ENCODE measurements at regions not wholly inside any gene's neighbourhood (a gene's known extent, or its start where the extent isn't known, plus 50 kb on each side); places are given as distances from the start of the nearest gene placed in this dataset.
"Not testable (repeated sequence)": the region's sequence is repeated elsewhere in the genome, so short reads cannot be mapped to it uniquely, and the experiment has no call there.

DNA sequence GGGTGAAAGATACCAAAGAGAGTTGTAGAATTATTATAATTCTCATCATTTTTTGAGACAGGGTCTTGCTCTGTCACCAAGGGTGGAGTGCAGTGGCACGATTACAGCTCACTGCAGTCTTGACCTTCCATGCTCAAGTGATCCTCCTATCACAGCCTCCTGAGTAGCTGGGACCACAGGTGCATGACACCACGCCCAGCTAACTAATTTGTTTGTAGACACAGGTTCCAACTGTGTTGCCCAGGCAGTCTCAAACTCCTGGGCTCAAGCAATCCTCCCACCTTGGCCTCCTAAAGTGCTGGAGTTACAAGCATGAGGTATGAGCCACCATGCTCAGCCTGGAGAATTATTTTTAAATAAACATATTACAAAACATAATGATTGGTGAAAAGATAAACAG, 92.8 kb upstream of the MSH6 start:
- no peak for DNase-seq

DNA sequence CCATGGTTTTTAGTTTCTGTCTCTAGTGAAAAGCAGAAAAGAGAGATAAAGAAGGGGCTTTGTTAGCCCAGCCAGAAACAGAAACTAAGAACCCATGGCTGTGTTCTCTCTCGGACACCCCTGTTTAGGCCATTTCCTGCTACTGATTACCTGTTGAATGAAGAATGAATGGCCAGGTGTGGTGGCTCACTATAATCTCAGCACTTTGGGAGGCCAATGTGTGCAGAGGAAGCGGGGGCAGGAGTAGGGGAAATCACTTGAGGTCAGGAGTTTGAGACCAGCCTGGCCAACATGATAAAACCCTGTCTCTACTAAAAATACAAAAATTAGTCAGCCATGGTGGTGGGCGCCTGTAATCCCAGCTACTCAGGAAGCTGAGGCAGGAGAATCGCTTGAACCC, 93.8 kb upstream of the MSH6 start:
- not testable (repeated sequence) for DNase-seq

DNA sequence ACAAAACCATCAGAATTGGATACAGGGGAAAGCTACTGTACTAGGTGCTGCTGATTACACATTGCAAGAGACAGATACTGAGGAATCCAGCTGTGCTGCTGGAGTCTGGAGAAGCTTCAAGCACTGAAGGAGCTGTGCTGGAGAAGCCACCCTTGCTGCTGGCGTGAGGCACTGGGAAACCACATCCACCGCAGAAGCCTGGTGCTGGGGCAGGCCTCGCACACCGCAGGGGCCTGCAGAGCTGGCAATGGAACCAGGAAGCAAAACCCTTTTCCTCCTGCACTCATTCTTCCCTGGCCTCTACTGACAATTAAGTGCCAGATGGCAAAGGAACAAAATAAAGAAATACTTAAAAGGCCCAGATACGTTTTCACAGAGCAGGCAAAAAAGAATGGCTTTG, 94.4 kb upstream of the MSH6 start:
- no peak for DNase-seq

DNA sequence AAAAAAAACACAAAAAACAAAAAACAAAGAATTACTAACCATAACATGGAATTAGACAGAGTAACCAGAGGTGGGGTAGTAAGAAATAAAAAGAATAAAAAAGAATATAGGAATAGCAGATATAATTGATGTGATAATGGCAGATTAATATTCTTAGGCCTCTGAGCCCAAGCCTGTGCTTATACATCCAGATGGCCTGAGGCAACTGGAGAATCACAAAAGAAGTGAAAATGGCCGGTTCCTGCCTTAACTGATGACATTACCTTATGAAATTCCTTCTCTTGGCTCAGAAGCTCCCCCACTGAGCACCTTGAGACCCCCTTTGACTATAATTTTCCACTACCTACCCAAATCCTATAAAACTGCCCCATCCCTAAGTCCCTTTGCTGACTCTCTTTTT, 95.1 kb upstream of the MSH6 start:
- DNase-seq: no peak

DNA sequence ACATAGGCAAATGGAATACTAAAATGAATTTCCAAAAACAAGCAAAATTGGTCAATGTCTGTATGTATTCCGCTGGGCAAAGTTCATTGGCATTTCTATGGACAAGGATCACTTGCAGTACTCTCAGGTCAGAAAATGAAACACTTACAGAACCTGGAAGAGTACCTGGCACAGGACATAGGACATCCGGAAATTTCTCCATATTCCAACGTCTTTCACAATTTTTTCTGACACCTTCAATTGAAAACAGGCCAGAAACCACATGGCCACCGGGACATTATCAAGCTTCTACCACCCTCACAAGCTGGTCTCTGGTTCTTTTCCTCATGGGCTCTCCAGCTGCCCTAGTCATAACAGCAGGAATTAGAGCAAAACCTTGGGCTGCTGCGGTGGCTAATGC, 96.9 kb upstream of the MSH6 start:
- DNase-seq: no peak

DNA sequence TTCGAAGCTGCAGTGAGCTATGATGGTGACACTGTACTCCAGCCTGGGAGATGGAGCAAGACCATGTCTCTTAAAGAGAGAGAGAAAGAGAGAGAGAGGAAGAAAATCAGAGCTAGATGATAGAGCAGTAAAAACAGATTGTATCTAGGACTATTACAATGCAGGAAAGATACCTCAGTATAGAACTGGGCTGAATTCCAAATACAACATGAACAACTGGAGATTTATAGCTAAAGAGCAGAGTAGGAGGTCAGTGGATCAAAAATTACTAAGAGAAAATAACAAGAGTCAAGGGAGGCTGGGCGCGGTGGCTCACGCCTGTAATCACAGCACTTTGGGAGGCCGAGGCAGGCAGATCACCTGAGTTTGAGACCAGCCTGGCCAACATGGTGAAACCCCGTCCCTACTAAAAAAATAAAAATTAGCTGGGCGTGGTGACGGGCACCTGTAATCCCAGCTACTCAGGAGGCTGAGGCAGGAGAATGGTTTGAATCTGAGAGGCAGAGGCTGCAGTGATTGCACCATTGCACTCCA, 100.7 kb upstream of the MSH6 start:
- no peak for DNase-seq

DNA sequence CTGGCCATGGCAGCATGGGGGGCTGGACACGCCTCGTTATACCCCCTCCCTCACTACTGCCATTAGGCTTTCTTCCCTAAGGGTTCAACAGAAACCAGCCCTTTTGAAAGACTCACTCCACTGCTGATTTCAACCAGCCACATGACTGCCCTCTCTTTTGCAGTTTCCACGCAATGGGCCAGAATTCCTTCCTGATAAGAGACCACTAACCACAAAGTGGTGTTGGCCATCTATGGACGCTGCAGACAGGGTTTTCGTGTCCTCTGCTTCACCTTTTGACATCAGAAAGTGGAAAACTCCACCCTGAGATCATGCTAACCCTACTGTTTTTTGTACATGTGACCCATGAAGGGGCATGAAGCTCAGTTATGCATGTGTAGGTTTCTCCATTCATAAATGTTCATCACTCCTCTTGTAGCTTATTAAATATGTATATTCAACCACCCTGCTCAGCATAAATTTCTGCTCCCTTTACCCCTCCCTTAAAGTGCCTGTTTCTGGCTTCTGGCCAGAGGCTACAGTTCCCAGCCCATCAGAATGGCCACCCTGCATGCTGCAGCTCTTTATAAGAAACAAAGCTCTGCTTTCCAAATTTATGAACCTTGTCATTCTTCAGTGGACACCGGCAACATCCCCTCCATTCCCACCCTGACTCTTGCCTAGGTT, 105.6 kb upstream of the KCNK12 start:
- no peak for DNase-seq

DNA sequence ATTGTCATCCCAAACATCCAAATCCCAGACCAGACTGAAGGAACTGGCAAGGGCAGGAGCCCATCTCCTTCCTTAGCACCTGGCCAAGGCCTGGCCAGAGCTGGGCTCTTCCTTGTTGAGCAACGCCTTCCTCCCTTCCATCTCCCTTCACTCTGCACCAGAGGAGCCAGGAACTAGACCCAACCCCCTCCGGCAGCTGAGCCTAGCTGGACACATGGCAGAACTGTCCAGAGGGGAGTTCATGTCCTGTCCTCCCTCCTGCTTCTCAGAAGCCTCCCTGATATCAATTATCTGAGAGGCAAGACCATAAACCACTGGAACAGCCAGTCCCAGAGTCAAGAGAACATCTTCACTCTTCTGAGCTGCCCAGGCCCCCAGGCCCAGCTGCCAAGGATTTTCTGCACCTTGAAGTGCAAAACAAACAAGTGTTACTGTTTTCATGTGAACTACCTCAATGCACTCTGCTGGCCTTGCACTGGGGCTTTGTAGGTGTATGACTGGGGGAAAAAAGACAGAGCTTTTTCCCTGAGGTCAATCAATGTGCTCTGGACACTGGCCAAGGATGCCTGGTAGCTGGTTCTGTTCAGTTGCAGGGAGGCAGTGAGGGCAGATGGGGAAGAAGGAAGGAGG, 104.5 kb upstream of the KCNK12 start:
- no peak for DNase-seq

DNA sequence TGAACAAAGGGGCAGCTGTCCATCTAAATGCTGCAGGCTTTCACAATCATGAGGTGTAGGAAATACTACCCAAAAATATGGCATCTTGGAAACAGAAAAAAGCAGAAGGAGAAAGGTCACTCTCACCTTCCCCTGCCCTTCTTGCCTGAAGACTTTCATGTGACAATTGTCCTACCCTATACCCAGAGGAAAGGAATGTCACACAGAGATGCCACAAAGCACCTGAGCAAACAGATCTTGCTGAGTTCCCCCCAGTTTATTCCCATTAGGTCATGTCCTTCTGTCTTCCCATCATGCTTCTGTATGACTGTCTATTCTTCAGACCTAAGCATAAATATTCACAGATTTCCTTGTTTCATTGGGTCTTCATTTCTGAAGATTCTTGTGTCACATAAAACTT, 95.5 kb upstream of the KCNK12 start:
- DNase-seq: no peak

DNA sequence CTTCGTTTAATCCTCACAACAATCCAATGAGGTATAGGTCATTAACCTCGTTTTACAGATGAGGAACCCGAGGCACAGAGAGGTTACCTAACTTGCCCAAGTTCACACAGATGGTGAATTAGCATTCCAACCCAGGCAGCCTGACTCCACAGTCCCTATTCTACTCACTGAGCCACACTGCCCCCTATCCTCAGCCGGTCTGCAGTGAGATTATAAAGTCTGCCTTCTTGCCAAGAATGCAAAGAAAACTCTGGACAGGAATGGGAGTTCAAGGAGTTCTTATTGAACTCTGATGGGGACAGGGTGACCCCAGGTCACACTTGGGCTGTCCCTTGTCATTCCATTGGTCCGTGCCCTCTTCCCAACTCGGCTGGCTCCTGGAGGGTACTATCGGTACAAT, 94.0 kb upstream of the KCNK12 start:
- no peak for DNase-seq

DNA sequence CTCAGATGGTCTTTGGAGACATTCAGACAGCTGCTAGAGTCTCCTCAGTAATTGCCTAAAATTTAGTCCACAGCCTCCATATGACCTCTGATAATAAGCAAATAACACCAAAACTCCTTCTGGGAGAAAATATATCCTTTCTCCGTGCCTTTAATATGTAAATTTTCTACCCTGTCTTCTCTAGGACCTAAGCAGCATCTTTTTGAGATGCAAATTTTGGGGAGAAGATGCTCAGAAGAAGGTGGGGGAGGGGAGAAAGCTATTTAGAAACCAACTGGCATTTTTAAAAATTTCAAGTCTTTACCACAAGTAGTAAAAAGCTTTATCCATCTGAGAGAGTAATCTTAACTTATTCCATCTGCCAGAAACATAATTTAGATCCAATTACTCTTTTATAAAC, 91.8 kb upstream of the KCNK12 start:
- DNase-seq: no peak

DNA sequence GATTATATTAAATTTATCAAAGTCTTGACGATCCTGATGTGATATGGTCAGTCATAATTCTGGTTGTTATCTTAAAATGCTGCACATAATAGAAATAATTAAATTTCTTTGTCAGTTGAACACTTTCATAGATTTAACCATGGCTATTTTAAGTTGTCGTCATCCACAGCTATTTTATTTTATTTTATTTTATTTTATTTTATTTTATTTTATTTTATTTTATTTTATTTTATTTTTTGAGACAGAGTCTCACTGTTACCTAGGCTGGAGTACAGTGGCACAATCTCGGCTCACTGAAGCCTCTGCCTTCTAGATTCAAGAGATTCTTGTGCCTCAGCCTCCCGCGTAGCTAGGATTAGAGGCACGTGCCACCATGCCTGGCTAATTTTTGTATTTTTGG, 90.5 kb upstream of the KCNK12 start:
- no peak for DNase-seq

DNA sequence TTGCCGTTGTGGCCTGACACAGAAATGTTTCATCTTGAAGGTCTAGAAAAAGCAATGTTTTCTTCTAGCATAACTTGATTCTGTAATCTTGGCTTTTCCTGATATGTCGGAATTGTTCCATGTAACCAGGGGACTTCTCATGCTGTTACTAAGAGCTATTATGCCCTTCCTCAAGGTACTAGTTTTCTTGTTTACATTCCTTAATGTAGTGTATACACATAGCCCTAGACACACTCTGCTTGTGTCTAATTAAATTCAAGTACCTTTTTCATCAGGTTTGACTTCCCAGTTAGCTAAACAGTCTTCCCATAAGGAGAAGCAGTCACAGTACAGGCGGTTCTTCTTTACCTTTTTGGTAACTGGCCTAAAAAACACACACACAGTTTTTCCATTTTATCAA, 89.4 kb upstream of the KCNK12 start:
- DNase-seq: no peak

DNA sequence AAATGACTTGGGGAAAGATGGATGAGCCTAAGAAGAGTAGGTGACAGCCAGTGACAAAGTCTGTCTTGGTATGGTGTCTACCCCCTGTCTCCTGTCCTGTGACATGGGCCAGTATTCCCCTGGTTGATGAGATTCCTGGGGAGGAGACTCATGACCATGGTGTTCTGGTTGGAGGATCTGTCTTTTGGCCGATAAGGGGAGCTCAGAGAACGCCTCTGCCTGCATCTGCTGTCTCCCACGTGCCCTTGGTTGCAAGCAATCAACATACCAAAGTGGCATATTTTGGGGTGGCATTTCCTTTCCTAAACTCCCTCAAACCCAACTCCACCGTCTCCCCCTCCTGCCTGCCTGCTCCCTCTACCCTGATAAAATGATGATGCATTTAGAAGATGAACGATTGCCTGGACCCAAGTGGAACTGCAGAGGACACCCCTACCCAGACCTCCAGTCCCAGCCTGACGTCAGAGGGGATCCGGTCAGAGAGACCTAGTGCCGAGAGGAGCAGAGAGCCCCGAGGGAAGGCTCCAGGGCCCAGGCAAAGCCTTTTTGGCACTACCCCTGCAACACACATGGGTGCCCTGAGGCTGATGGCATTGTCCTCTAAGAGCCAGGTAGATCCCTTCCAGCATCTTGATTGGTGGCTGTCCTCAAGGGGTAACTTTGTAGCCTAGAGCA, 88.0 kb upstream of the KCNK12 start:
- no peak for DNase-seq

DNA sequence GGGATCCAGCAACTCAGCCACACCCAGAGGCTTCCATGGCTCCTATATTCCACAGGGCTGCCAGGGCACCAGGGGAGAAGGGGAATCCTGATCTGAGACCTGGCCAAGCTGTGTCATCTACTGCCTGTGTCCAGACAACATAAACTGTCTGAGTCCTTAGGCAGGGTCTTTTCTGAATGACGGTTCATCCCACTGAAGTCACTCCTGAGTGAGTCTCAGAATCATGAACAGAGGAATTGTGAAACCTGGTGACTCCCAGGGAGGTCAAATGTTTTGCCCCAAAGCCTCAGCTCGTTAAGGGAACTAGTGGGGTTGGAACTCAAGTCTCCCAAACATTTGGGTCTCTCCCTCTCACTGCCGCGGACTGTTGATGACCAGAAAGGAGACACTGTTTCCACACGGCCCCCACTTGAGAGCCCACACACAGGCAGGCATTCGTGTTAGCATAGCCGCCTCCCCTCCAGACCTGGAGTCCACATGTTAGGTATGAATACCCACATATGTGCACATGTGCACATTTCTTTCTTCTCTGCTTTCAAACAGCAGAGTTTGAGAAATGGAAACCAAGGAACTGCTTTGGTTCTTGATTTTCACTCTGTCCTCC, 87.2 kb upstream of the KCNK12 start:
- no peak for DNase-seq

DNA sequence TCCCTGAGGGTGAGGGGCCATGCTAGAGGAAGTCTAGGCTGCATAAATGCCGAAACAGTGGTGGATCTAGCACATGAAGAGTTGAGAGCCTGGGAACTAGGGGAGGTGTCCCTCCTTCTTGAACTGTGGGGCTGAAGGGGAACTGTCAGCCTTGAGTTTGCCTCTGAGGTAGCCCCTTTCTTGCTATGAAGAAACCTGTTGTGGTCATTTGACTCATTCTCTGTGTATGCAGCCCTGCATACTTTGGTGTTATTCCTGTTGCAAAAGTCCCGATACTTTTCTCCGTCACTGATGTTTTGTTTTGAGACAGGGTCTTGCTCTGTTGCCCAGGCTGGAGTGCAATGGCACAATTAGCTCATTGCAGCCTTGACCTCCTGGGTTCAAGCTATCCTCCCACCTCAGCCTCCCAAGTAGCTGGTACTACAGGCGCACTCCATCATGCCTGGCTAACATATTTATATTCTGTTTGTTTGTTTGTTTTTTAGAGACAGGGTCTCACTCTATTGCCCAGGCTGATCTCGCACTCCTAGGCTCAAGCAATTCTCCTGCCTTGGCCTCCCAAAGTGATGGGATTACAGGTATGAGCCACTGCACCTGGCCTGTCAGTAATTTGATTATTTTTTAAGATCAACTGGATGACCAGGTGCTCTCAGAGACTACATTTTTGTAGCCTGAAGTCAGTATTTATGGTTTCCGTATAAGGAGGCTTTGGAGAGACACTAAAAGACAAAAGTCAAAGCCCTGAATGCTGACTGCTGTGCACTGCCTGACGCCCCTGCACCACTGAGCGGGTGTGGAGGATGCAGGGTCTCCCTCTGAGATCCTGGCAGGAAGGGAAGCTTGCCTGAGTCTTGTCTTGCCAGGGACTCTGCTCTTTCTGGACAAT, 86.2 kb upstream of the KCNK12 start:
- no peak for DNase-seq

DNA sequence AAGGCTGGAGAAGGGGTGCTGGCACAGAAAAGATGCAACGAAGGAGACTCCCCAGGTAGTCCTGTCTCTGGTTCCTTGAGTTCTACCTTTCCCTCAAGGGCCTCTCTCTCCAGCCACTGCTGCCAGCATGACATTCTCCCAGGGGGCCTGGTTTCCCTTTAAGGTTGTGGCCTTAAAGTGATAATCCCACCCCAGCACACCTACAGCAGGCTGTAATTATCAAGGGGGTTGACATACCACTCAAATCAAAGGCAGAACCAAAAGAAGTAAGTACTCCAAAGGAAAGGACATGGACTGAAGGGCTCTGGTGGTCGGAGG, 84.7 kb upstream of the KCNK12 start:
- DNase-seq: no peak

DNA sequence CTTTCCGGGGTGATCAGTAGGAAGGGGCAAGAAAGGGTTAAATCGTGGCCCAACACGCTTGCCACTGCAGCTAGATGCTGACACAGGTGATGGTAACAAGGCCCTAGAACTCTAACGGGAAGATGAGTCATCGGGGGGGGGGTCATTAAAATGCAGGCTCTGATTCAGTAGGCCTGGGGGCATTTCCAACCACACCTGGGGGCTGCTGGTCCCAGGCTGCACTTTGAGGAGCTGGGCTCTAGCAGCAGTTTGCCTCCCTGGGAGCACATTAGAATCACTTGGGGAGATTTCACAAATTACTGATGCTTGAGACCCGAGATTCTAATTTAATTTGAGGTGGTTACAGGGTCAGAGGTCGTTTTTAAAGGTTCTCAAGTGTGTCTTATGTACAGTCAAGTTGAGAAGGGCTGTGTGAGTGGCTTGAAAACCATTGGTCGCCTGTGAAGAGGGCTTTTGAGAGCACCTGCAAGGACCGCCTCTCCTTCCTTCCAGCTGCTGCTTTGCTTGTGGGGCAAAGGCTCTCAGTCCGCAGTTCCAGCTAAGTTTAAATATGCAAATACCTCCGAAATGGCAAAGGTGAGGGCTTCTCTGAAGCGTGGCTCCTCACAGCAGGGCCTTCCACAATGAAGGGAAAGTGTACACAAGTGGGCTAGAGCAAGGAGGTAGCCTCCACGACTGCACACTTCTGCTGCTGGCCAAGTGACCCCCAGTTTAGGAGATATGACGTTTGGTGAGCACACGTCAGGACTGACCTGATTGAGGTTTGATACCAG, 84.2 kb upstream of the KCNK12 start:
- no peak for DNase-seq

DNA sequence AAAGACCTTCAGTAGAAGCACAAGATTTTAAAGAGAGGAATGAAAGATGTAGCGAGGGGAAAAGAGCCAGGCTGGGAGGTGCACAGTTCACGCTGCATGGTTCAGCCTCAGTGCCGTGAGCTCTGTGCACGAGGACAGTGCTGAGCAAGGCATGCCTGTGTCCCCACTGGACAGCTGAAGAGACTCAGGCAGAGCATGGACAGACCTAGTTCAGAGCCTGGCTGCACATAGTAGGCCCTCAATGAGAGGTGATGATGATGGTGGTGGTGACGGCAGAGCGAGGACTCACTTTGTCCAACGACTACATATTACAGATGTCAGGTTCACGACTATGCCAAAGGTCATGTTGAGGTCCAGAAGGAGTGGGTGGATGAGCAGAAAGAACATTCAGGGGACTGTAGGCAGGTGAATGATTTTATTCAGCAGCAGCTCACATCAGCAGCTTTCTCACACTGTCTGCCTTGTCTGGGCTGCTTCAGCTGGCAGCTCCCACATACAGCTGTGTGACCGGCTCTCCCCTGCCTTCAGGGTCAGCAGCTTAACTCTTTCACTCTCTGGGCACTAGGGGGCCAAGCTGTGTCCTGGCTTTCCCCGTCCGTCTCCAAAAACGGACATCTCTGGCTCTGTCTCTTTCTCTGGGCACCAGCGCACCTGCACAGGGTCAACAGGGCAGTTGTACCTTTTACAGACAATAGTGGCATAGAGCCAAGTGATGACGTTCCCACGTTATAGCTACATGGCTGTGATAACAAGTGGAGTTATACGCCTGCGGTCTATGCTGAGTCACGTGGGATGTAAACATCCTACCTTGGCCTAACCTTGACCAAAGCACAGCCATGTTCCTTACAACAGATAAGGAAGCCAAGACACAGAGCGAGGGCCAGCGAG, 83.4 kb upstream of the KCNK12 start:
- no peak for DNase-seq

DNA sequence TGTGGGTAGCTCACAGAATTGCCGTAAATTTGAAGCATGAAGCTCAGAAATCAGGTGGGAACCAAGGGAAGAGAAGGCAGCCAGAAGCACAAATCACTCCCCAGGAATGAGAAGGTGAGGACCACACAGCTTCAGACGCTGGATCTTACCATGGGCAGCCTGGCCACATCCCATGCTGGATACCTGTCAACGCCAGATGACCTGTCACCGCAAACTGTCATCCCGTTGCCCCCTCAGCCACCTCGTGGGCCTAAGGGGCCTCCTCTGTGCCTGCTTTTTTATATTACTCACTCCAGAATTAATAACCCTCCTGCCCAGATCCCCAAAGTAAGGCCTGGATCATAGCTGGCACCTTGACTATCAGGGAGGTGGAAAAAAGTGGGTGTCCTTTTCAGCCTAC, 82.3 kb upstream of the KCNK12 start:
- DNase-seq: no peak

DNA sequence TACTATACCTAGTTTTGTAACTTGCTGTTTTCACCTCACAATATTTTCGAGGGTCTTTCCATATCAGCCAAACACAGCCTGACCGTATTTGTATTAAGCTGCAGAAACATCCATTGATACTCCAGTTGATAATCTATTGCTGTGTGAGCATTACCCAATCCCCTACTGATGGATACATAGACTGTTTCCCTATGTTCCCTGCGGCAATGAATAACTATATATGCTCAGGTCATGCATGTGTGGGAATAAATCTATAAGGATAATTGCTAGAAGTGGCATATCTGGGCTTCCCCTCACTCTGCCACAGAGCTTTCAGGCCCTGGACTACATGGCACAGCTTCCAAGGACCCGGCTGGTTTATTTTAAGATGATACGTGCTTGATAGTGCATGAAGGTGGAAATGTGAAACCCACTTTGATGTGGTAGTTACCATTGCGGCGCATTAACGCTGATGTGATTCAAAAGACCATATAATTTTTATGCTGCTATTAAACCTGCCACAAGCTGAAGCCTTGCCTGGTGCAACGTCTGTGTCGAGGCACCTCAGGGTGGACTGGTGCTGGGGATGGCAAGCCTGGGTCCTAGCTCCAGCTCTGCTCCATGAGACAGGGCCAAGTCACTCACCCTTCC, 81.4 kb upstream of the KCNK12 start:
- DNase-seq: no peak

All from T1000 (cell line).